Neural progenitor cell (in vitro differentiated cells): ENCODE measurements at regions not wholly inside any gene's neighbourhood (a gene's known extent, or its start where the extent isn't known, plus 50 kb on each side); places are given as distances from the start of the nearest gene placed in this dataset.

Experiments used
- DNase-seq: peaks from one replicate; pipeline ENCODE4 v3.0.0-alpha.2; 2016; ENCODE audit warnings: low spot score
- H2AFZ ChIP-seq: fragments of 200-600 bp; sonication (generic); replicated peaks from 2 replicates; pipeline ENCODE4 v1.6.1; 2016; ENCODE audit warnings: antibody characterized with exemption
- H3F3A ChIP-seq: fragments of 200-600 bp; sonication (generic); 2 replicates; pipeline ENCODE4 v1.6.1; 2016; ENCODE audit warnings: antibody characterized with exemption, low read depth
- H3K27ac ChIP-seq: fragments of 200-600 bp; sonication (generic); 2 replicates; pipeline ENCODE4 v1.5.1; 2016; ENCODE audit warnings: mild to moderate bottlenecking
- H3K27me3 ChIP-seq: fragments of 200-600 bp; sonication (generic); 2 replicates; pipeline ENCODE4 v1.6.1; 2016; ENCODE audit warnings: mild to moderate bottlenecking, moderate library complexity
- H3K36me3 ChIP-seq: fragments of 200-600 bp; sonication (generic); 2 replicates; pipeline ENCODE4 v1.5.1; 2016
- H3K4me1 ChIP-seq: fragments of 200-600 bp; sonication (generic); 2 replicates; pipeline ENCODE4 v1.6.1; 2016; ENCODE audit warnings: mixed run types
- H3K4me2 ChIP-seq: fragments of 200-600 bp; sonication (generic); 2 replicates; pipeline ENCODE4 v1.6.1; 2016
- H3K4me3 ChIP-seq: fragments of 200-600 bp; sonication (generic); 2 replicates; pipeline ENCODE4 v1.5.1; 2016
- H3K79me2 ChIP-seq: fragments of 200-600 bp; sonication (generic); 2 replicates; pipeline ENCODE4 v1.6.1; 2016; ENCODE audit warnings: low read depth
- H3K9ac ChIP-seq: fragments of 200-600 bp; sonication (generic); 2 replicates; pipeline ENCODE4 v1.6.1; 2016
- H3K9me3 ChIP-seq: fragments of 200-600 bp; sonication (generic); 2 replicates; pipeline ENCODE4 v1.5.1; 2016; ENCODE audit warnings: low read depth
- H4K20me1 ChIP-seq: fragments of 200-600 bp; sonication (generic); 2 replicates; pipeline ENCODE4 v1.6.1; 2016; ENCODE audit warnings: low read depth
- H3K27ac Mint-ChIP-seq: 3 replicates; pipeline ENCODE4 v1.8.0; 2021; ENCODE audit warnings: mixed read lengths
- H3K27me3 Mint-ChIP-seq: 2 replicates; pipeline ENCODE4 v1.8.0; 2022; ENCODE audit warnings: low read depth, mild to moderate bottlenecking, inconsistent platforms, moderate library complexity, mixed read lengths; ENCODE audit not compliant: insufficient read depth
- H3K36me3 Mint-ChIP-seq: 3 replicates; pipeline ENCODE4 v1.8.0; 2021; ENCODE audit warnings: mixed read lengths
- H3K4me1 Mint-ChIP-seq: 3 replicates; pipeline ENCODE4 v1.8.0; 2021; ENCODE audit warnings: mixed read lengths
- H3K4me3 Mint-ChIP-seq: 3 replicates; pipeline ENCODE4 v1.8.0; 2021; ENCODE audit warnings: mild to moderate bottlenecking, moderate library complexity, mixed read lengths
- H3K9me3 Mint-ChIP-seq: 3 replicates; pipeline ENCODE4 v1.8.0; 2020; ENCODE audit warnings: mixed read lengths
- EZH2 ChIP-seq: fragments of 200-600 bp; sonication (generic); IDR thresholded peaks from 2 replicates; pipeline ENCODE4 v1.6.1; 2017; ENCODE audit warnings: antibody characterized with exemption, mild to moderate bottlenecking, moderate library complexity
- EZH2phosphoT487 ChIP-seq: fragments of 200-600 bp; sonication (generic); IDR thresholded peaks from 2 replicates; pipeline ENCODE4 v1.6.1; 2017; ENCODE audit warnings: antibody characterized with exemption
- TF ChIP-seq, protein P1 (sequence below): fragments of 200-600 bp; sonication (generic); IDR thresholded peaks from 2 replicates; pipeline ENCODE4 v1.5.1; 2017; ENCODE audit warnings: antibody characterized with exemption, mild to moderate bottlenecking

DNA sequence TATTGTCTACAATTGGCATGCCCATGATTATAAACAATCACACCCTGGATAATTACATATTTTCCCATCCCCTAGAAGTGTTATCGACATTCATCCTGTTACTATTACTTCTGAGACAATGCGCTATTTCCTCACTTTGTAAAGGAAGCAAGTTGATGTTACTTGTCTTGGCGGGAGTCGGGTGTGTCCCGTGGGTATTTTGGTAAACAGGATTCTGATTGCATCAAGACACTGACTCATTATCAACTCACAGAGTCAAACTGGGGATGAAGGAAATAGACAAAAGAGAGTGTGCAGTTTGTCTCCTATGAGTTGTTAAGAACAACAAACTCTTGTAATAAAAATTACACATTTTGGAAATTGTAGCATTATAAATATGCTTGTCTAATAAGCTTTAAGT lies 142.7 kb downstream of the GALR1 start:
- Mint-ChIP-seq H3K4me1 (no peaks in the 10 kb centered on the region), H3K27me3 (peaks cover 3% of the 10 kb centered on the region), H3K27ac (no peak overlapping the region), H3K4me3 (no peak overlapping the region), H3K9me3 (peaks cover 2% of the 10 kb centered on the region), H3K36me3 (no peaks in the 10 kb centered on the region)
- Histone ChIP-seq H3K27ac (no peak overlapping the region), H3K4me1 (no peaks in the 10 kb centered on the region), H3K27me3 (no peaks in the 10 kb centered on the region), H2AFZ (no peak overlapping the region), H3K9ac (no peak overlapping the region), H3K36me3 (no peaks in the 10 kb centered on the region), H3K79me2 (no peaks in the 10 kb centered on the region), H3K4me3 (no peak overlapping the region), H3F3A (no peaks in the 10 kb centered on the region), H3K9me3 (no peaks in the 10 kb centered on the region), H4K20me1 (no peaks in the 10 kb centered on the region), H3K4me2 (no peak overlapping the region)
- DNase-seq: no peak
- no peak for TF ChIP-seq EZH2phosphoT487
- TF ChIP-seq EZH2: no peak
- TF ChIP-seq, protein P1, sequence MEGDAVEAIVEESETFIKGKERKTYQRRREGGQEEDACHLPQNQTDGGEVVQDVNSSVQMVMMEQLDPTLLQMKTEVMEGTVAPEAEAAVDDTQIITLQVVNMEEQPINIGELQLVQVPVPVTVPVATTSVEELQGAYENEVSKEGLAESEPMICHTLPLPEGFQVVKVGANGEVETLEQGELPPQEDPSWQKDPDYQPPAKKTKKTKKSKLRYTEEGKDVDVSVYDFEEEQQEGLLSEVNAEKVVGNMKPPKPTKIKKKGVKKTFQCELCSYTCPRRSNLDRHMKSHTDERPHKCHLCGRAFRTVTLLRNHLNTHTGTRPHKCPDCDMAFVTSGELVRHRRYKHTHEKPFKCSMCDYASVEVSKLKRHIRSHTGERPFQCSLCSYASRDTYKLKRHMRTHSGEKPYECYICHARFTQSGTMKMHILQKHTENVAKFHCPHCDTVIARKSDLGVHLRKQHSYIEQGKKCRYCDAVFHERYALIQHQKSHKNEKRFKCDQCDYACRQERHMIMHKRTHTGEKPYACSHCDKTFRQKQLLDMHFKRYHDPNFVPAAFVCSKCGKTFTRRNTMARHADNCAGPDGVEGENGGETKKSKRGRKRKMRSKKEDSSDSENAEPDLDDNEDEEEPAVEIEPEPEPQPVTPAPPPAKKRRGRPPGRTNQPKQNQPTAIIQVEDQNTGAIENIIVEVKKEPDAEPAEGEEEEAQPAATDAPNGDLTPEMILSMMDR: no peak

DNA sequence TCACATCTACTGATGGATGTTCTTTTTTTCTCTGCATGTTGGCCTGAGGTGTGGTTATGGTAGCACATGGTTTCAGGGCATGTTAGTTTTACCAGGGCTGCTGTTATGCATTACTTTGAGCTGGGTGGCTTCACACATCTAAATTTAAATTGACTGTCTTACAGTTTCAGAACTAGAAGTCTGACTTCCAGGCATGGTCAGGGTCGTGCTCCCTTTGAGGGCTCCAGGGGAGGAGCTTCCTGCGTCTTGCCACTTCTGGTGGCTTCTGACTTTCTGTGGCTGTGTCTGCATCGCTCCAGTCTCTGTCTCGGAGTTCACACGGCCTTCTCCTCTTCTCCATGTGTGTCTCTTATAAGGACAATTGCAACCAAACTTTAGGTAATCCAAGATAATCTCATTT lies 143.9 kb downstream of the GALR1 start:
- Histone ChIP-seq H3K9me3 (no peaks in the 10 kb centered on the region), H3K27me3 (no peaks in the 10 kb centered on the region), H3K36me3 (no peaks in the 10 kb centered on the region), H3K4me1 (no peaks in the 10 kb centered on the region), H3K9ac (no peak overlapping the region), H3K79me2 (no peaks in the 10 kb centered on the region), H3K27ac (no peak overlapping the region), H3F3A (no peaks in the 10 kb centered on the region), H2AFZ (no peak overlapping the region), H3K4me2 (no peak overlapping the region), H4K20me1 (no peaks in the 10 kb centered on the region), H3K4me3 (no peak overlapping the region)
- TF ChIP-seq EZH2phosphoT487 (no peak), EZH2 (no peak)
- TF ChIP-seq, protein P1: no peak
- no peak for DNase-seq
- Mint-ChIP-seq H3K27ac (no peak overlapping the region), H3K4me1 (peaks cover 2% of the 10 kb centered on the region), H3K36me3 (no peaks in the 10 kb centered on the region), H3K27me3 (peaks cover 3% of the 10 kb centered on the region), H3K9me3 (peaks cover 2% of the 10 kb centered on the region), H3K4me3 (no peak overlapping the region)

DNA sequence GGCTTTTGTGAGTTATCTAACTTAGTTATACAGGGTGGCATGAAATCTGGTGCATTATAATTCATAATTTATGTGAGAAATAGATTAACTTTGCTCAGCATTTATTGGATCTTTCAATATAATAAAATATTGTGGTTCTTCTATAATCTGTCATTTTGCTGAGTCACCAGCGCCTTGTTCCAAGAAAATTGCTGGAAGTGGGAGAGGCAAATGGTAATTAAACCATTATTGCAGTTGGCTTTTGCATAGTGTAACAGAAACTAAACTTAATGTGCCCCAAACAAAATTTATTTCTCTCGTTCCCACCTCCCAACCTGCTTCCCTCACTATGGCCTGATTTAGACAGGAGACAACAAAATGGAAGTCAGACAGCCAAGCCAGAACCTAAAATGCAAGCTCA lies 146.3 kb downstream of the GALR1 start:
- Histone ChIP-seq H3K4me2 (no peak overlapping the region), H3K9me3 (no peaks in the 10 kb centered on the region), H3K27me3 (no peaks in the 10 kb centered on the region), H3K79me2 (no peaks in the 10 kb centered on the region), H3K4me1 (no peaks in the 10 kb centered on the region), H4K20me1 (no peaks in the 10 kb centered on the region), H3K36me3 (no peaks in the 10 kb centered on the region), H3F3A (no peaks in the 10 kb centered on the region), H3K27ac (no peak overlapping the region), H3K4me3 (no peak overlapping the region), H3K9ac (no peak overlapping the region), H2AFZ (no peak overlapping the region)
- Mint-ChIP-seq H3K4me3 (no peak overlapping the region), H3K9me3 (peaks cover 2% of the 10 kb centered on the region), H3K27ac (no peak overlapping the region), H3K36me3 (no peaks in the 10 kb centered on the region), H3K27me3 (peaks cover 3% of the 10 kb centered on the region), H3K4me1 (peaks cover 2% of the 10 kb centered on the region)
- TF ChIP-seq EZH2phosphoT487 (no peak), EZH2 (no peak)
- no peak for DNase-seq

DNA sequence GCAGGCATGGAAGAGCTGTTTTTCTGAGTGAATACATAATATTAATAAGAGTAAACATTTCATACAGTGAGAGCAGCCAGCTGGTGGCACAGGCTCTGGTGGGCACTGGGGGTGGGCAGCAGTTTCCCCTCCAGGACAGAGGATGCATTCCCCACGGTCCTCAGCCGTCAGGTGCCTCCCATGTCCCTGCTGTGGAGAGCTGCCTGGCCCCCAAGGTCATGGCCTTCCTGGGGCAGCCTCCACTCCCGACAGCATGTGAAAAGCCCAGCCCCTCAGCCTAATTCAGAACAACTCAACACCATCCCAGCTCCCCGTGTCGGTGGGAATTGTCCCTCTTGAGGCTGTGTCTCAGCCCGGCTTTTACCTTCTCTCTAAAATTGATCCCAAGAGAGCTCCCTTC lies 147.4 kb downstream of the GALR1 start:
- Histone ChIP-seq H3K9me3 (no peaks in the 10 kb centered on the region), H3K79me2 (no peaks in the 10 kb centered on the region), H3K4me3 (no peak overlapping the region), H3K27me3 (no peaks in the 10 kb centered on the region), H3K4me2 (no peak overlapping the region), H2AFZ (no peak overlapping the region), H3K27ac (no peak overlapping the region), H3K36me3 (no peaks in the 10 kb centered on the region), H3K9ac (no peak overlapping the region), H3F3A (no peaks in the 10 kb centered on the region), H3K4me1 (no peaks in the 10 kb centered on the region), H4K20me1 (no peaks in the 10 kb centered on the region)
- Mint-ChIP-seq H3K36me3 (no peaks in the 10 kb centered on the region), H3K9me3 (no peaks in the 10 kb centered on the region), H3K4me3 (no peak overlapping the region), H3K27me3 (peaks cover 3% of the 10 kb centered on the region), H3K4me1 (peaks cover 2% of the 10 kb centered on the region), H3K27ac (no peak overlapping the region)
- TF ChIP-seq, protein P1: no peak
- no peak for TF ChIP-seq EZH2
- no peak for TF ChIP-seq EZH2phosphoT487
- DNase-seq: no peak
